Endothelial cell of umbilical vein (primary cell): ENCODE measurements at regions not wholly inside any gene's neighbourhood (a gene's known extent, or its start where the extent isn't known, plus 50 kb on each side); places are given as distances from the start of the nearest gene placed in this dataset.

Experiments used
- BruUV-seq: library from RNA; stranded (reverse); fragments of 400-500 nt; replicated peaks from 2 replicates; lab custom pipeline; 2021; lab: Mats Ljungman, UMichigan
- CTCF ChIA-PET: fragments of 300-600, 350-600 bp; sonication (Branson Sonifier 250); formaldehyde crosslinking; loops from one replicate; lab custom pipeline; 2021; ENCODE audit warnings: antibody characterized with exemption, inconsistent platforms; lab: Charles Lee
- POLR2A ChIA-PET: fragments of 300-600, 350-600 bp; sonication (Branson Sonifier 250); formaldehyde crosslinking; loops from one replicate; lab custom pipeline; 2021; ENCODE audit warnings: antibody characterized with exemption, inconsistent platforms; lab: Charles Lee
- DNase-seq: peaks from one replicate; pipeline ENCODE4 v3.0.0-alpha.2; 2011; ENCODE audit warnings: low read depth, low spot score
- FAIRE-seq: peaks from 2 replicates; lab custom pipeline; 2011; peaks lifted over from hg19 to GRCh38; lab: Jason Lieb, UNC
- H2AFZ ChIP-seq: 2 replicates; pipeline ENCODE4 v1.6.0; 2012; ENCODE audit warnings: low read depth, low read length, control low read depth, inconsistent platforms
- H3K27ac ChIP-seq: 2 replicates; pipeline ENCODE4 v1.5.1; 2011; ENCODE audit warnings: low read depth, mild to moderate bottlenecking, control low read depth, low read length, moderate library complexity; ENCODE audit not compliant: insufficient read depth
- H3K27me3 ChIP-seq, 2 experiments: 2 replicates each; pipeline versions ENCODE4 v1.6.0 to v1.6.1; 2011; ENCODE audit warnings: low read length in 2 of 2, mixed read lengths in 1 of 2; ENCODE audit not compliant: control insufficient read depth in 2 of 2, insufficient read depth in 2 of 2
- H3K36me3 ChIP-seq, 2 experiments: 2 replicates in 1 of 2; 3 replicates in 1 of 2; pipeline ENCODE4 v1.5.1; 2011; ENCODE audit warnings: low read length in 2 of 2, mild to moderate bottlenecking in 1 of 2, moderate library complexity in 1 of 2; ENCODE audit not compliant: control insufficient read depth in 2 of 2, insufficient read depth in 2 of 2; ENCODE audit errors: extremely low read depth in 1 of 2
- H3K4me1 ChIP-seq: 3 replicates; pipeline ENCODE4 v1.5.1; 2011; ENCODE audit warnings: mild to moderate bottlenecking, low read length; ENCODE audit not compliant: control insufficient read depth, insufficient read depth; ENCODE audit errors: extremely low read depth
- H3K4me2 ChIP-seq: 2 replicates; pipeline ENCODE4 v1.6.1; 2011; ENCODE audit warnings: low read length, control low read depth, mixed read lengths; ENCODE audit not compliant: insufficient read depth
- H3K4me3 ChIP-seq, 3 experiments: fragments of 200-600 bp in 1 of 3; sonication (generic), shearing (Covaris generic) in 1 of 3; replicated peaks in 1 of 3; 2 replicates each; pipeline ENCODE4 v1.5.1; 2011 to 2016; ENCODE audit warnings: control low read depth in 3 of 3, low read length in 3 of 3, mild to moderate bottlenecking in 2 of 3, inconsistent platforms in 1 of 3, low read depth in 1 of 3, moderate library complexity in 1 of 3; ENCODE audit not compliant: insufficient read depth in 1 of 3
- H3K79me2 ChIP-seq: 2 replicates; pipeline ENCODE4 v1.6.0; 2012; ENCODE audit warnings: low read length, inconsistent platforms; ENCODE audit not compliant: control insufficient read depth, insufficient read depth
- H3K9ac ChIP-seq: replicated peaks from 2 replicates; pipeline ENCODE3; 2011; ENCODE audit warnings: low read length, control low read depth; ENCODE audit not compliant: insufficient read depth; ENCODE audit errors: extremely low read depth
- H3K9me1 ChIP-seq: replicated peaks from 3 replicates; pipeline ENCODE4 v1.6.0; 2011; ENCODE audit warnings: mild to moderate bottlenecking, low read length; ENCODE audit not compliant: control insufficient read depth, insufficient read depth; ENCODE audit errors: extremely low read depth
- H3K9me3 ChIP-seq: replicated peaks from 2 replicates; pipeline ENCODE4 v1.5.1; 2012; ENCODE audit warnings: low read length, inconsistent platforms; ENCODE audit not compliant: control insufficient read depth, insufficient read depth
- H4K20me1 ChIP-seq: replicated peaks from 2 replicates; pipeline ENCODE3; 2011; ENCODE audit warnings: mild to moderate bottlenecking, low read length; ENCODE audit not compliant: control insufficient read depth, insufficient read depth; ENCODE audit errors: extremely low read depth
- EZH2 ChIP-seq: IDR thresholded peaks from 2 replicates; pipeline ENCODE4 v1.6.1; 2012; ENCODE audit warnings: borderline replicate concordance, low read depth, mild to moderate bottlenecking, moderate library complexity, low read length, inconsistent platforms; ENCODE audit not compliant: severe bottlenecking
- FOS ChIP-seq: IDR thresholded peaks from 2 replicates; pipeline ENCODE4 v1.6.1; 2011; ENCODE audit warnings: mild to moderate bottlenecking, low read length, moderate library complexity, borderline replicate concordance; ENCODE audit not compliant: insufficient read depth
- GATA2 ChIP-seq: IDR thresholded peaks from 2 replicates; pipeline ENCODE4 v1.7.0; 2011; ENCODE audit warnings: low read depth, mild to moderate bottlenecking, moderate library complexity, mixed read lengths, low read length; ENCODE audit not compliant: insufficient read length, insufficient read depth
- JUN ChIP-seq: IDR thresholded peaks from 2 replicates; pipeline ENCODE4 v1.6.1; 2011; ENCODE audit warnings: borderline replicate concordance, low read depth; ENCODE audit not compliant: insufficient read length, insufficient read depth
- MYC ChIP-seq: IDR thresholded peaks from one replicate; pipeline ENCODE4 v1.6.1; 2011; ENCODE audit warnings: mild to moderate bottlenecking, low read depth, low read length
- POLR2A ChIP-seq: IDR thresholded peaks from 2 replicates; pipeline ENCODE4 v1.6.1; 2012; ENCODE audit warnings: low read depth, mild to moderate bottlenecking, control low read depth, low read length
- POLR2AphosphoS5 ChIP-seq: IDR thresholded peaks from 2 replicates; pipeline ENCODE4 v1.6.1; 2012; ENCODE audit warnings: low read depth, mild to moderate bottlenecking, control low read depth, low read length, moderate library complexity; ENCODE audit not compliant: insufficient read depth
- dilution Hi-C: fragments of 300-500 bp; cut with MboI; formaldehyde crosslinking; loops from one replicate; pipeline ENCODE4 v1.15.0; 2019; ENCODE audit warnings: low sequenced_read_pairs; ENCODE audit not compliant: extremely low pct_ligation_motif_present
- intact Hi-C: fragments of 100-400 bp; cut with micrococcal nuclease; formaldehyde crosslinking; loops from one replicate; pipeline ENCODE4 v1.10.0; 2022
- TF ChIP-seq, protein P1 (sequence below), 2 donors: IDR thresholded peaks; 1 replicate in 1 of 2; 2 replicates in 1 of 2; pipeline ENCODE4 v1.5.1; 2011; ENCODE audit warnings: low read length in 2 of 2, mild to moderate bottlenecking in 2 of 2, moderate library complexity in 2 of 2, control low read depth in 1 of 2, inconsistent platforms in 1 of 2, low read depth in 1 of 2; ENCODE audit not compliant: insufficient read depth in 1 of 2; ENCODE audit errors: extremely low read depth in 1 of 2
- TF ChIP-seq, protein P2 (sequence below): IDR thresholded peaks from 2 replicates; pipeline ENCODE4 v1.6.1; 2011; ENCODE audit not compliant: insufficient read depth, insufficient read length

DNA sequence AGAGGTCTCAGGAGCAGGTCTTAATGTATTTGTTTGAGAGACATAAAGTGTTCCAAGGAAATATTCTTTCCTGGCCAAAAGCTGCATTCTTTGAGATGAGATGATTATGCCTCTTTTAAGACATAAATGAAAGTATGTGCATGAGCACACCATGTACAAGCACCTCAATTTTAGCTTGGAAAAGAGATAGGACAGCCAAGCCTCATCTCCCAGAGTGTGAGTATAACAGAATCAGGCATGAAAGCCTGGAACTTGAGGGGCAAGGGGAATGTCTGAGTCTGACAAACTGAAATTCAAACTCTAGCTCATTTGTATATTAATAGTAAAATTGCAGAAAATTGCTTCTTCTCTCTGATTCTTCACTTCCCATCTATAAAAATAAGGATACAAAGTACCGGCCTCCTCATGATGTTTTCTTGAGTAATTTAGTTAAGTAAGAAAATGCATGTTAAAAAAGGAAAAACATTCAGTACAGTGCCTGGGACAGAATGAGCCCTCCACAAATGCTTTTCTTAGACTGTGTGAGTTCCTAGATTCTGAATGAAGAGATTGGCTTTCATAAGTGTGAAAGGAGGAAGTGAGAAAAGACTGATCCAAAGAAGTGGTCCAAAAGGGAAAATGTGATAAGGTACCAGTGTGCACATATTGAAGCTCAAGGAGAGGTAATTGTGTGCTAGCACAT lies 1260.9 kb upstream of the SORCS1 start:
- Histone ChIP-seq H4K20me1 (no peaks in the 10 kb centered on the region), H3K79me2 (no peaks in the 10 kb centered on the region), H3K36me3 (no peaks in the 10 kb centered on the region), H3K27ac (no peak overlapping the region), H2AFZ (no peak overlapping the region), H3K9me1 (no peaks in the 10 kb centered on the region), H3K4me3 (no peak overlapping the region), H3K4me2 (no peak overlapping the region), H3K27me3 (no peaks in the 10 kb centered on the region), H3K4me1 (no peaks in the 10 kb centered on the region), H3K9me3 (no peaks in the 10 kb centered on the region), H3K9ac (no peak overlapping the region)
- intact Hi-C loops (no loop called here), dilution Hi-C loops (no loop called here)
- CTCF ChIA-PET = interaction anchor here (1.3 kb wide), 1 partner anchor 12 kb away, joined by 3 read pairs; no protein-coding TSS in a partner anchor
- FAIRE-seq (no peak), DNase-seq (no peak)
- TF ChIP-seq, protein P1, sequence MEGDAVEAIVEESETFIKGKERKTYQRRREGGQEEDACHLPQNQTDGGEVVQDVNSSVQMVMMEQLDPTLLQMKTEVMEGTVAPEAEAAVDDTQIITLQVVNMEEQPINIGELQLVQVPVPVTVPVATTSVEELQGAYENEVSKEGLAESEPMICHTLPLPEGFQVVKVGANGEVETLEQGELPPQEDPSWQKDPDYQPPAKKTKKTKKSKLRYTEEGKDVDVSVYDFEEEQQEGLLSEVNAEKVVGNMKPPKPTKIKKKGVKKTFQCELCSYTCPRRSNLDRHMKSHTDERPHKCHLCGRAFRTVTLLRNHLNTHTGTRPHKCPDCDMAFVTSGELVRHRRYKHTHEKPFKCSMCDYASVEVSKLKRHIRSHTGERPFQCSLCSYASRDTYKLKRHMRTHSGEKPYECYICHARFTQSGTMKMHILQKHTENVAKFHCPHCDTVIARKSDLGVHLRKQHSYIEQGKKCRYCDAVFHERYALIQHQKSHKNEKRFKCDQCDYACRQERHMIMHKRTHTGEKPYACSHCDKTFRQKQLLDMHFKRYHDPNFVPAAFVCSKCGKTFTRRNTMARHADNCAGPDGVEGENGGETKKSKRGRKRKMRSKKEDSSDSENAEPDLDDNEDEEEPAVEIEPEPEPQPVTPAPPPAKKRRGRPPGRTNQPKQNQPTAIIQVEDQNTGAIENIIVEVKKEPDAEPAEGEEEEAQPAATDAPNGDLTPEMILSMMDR (IDR thresholded peaks at IDR 0.05; ENCODE audit: extremely low read depth in 1 of 2, insufficient read depth in 1 of 2, low read depth in 1 of 2, low read length in 2 of 2) = no peak
- TF ChIP-seq POLR2A (no peak), JUN (no peak), GATA2 (no peak), EZH2 (no peak), POLR2AphosphoS5 (no peak), FOS (no peak), MYC (no peak)
- TF ChIP-seq, protein P2, sequence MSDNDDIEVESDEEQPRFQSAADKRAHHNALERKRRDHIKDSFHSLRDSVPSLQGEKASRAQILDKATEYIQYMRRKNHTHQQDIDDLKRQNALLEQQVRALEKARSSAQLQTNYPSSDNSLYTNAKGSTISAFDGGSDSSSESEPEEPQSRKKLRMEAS = no peak
- POLR2A ChIA-PET = no interaction called here
- no TSS peak for BruUV-seq
